SK-N-SH (cell line): ENCODE measurements at regions not wholly inside any gene's neighbourhood (a gene's known extent, or its start where the extent isn't known, plus 50 kb on each side); places are given as distances from the start of the nearest gene placed in this dataset.

Source experiments
- CTCF ChIA-PET: fragments of 300-600, 350-600 bp; formaldehyde crosslinking; extraction: SDS; loops from one replicate; lab custom pipeline; 2021; lab: Yijun Ruan, JAX
- POLR2A ChIA-PET: fragments of 350-600 bp; sonication (Branson Sonifier 250); formaldehyde crosslinking; extraction: SDS; loops from one replicate; lab custom pipeline; 2020; ENCODE audit warnings: antibody characterized with exemption, inconsistent platforms; lab: Yijun Ruan, JAX
- DNase-seq: peaks from one replicate; pipeline ENCODE4 v3.0.0; 2012
- H2AFZ ChIP-seq: fragments of 200-600 bp; sonication (generic); 2 replicates; pipeline ENCODE4 v1.8.1; 2016; ENCODE audit warnings: antibody characterized with exemption, mild to moderate bottlenecking, low read depth
- H3F3A ChIP-seq: fragments of 200-600 bp; sonication (generic); replicated peaks from 2 replicates; pipeline ENCODE3; 2016; ENCODE audit warnings: antibody characterized with exemption, mild to moderate bottlenecking; ENCODE audit not compliant: insufficient read depth
- H3K27ac ChIP-seq, 2 experiments: fragments of 200-500 bp in 1 of 2; fragments of 200-600 bp in 1 of 2; sonication (Bioruptor generic) in 1 of 2; sonication (generic), shearing (Covaris generic) in 1 of 2; 2 replicates each; pipeline versions ENCODE4 v1.5.1 to v1.6.1; 2014 to 2016; ENCODE audit warnings: low read depth in 2 of 2, inconsistent platforms in 1 of 2, low read length in 1 of 2, mild to moderate bottlenecking in 1 of 2, mixed read lengths in 1 of 2
- H3K27me3 ChIP-seq: fragments of 200-600 bp; sonication (generic), shearing (Covaris generic); 2 replicates; pipeline ENCODE4 v1.6.1; 2016; ENCODE audit warnings: mixed run types; ENCODE audit not compliant: insufficient read depth
- H3K36me3 ChIP-seq, 2 experiments: fragments of 200-500 bp in 1 of 2; fragments of 200-600 bp in 1 of 2; sonication (Bioruptor generic) in 1 of 2; sonication (generic) in 1 of 2; replicated peaks in 1 of 2; 2 replicates each; pipeline versions ENCODE3 to v1.5.1; 2014 to 2016; ENCODE audit warnings: low read length in 1 of 2, mild to moderate bottlenecking in 1 of 2; ENCODE audit not compliant: insufficient read depth in 2 of 2, control insufficient read depth in 1 of 2
- H3K4me1 ChIP-seq, 2 experiments: fragments of 200-500 bp in 1 of 2; fragments of 200-600 bp in 1 of 2; sonication (Bioruptor generic) in 1 of 2; sonication (generic), shearing (Covaris generic) in 1 of 2; 2 replicates each; pipeline versions ENCODE4 v1.5.1 to v1.6.1; 2014 to 2016; ENCODE audit warnings: low read depth in 1 of 2, low read length in 1 of 2, mixed run types in 1 of 2; ENCODE audit not compliant: insufficient read depth in 2 of 2, control insufficient read depth in 1 of 2
- H3K4me2 ChIP-seq: fragments of 200-600 bp; sonication (generic), shearing (Covaris generic); 2 replicates; pipeline ENCODE4 v1.6.1; 2017; ENCODE audit warnings: mixed run types
- H3K4me3 ChIP-seq, 2 experiments: fragments of 200-500 bp in 1 of 2; fragments of 200-600 bp in 1 of 2; sonication (Bioruptor generic) in 1 of 2; sonication (generic), shearing (Covaris generic) in 1 of 2; 2 replicates each; pipeline versions ENCODE4 v1.5.1 to v1.8.1; 2014 to 2016; ENCODE audit warnings: low read depth in 2 of 2, inconsistent platforms in 1 of 2, low read length in 1 of 2, mild to moderate bottlenecking in 1 of 2, mixed read lengths in 1 of 2, moderate library complexity in 1 of 2
- H3K79me2 ChIP-seq: fragments of 200-600 bp; sonication (generic); 2 replicates; pipeline ENCODE4 v1.8.1; 2017; ENCODE audit warnings: mild to moderate bottlenecking; ENCODE audit not compliant: insufficient read depth
- H3K9ac ChIP-seq: fragments of 200-600 bp; sonication (generic); 2 replicates; pipeline ENCODE4 v1.6.1; 2017; ENCODE audit warnings: mixed run types
- H3K9me2 ChIP-seq: fragments of 200-600 bp; sonication (generic); 2 replicates; pipeline ENCODE4 v1.6.1; 2017; ENCODE audit warnings: mixed run types
- H3K9me3 ChIP-seq: fragments of 200-600 bp; sonication (generic); 2 replicates; pipeline ENCODE4 v1.6.1; 2017; ENCODE audit warnings: mixed run types, mild to moderate bottlenecking, moderate library complexity
- H4K20me1 ChIP-seq: fragments of 200-600 bp; sonication (generic); 2 replicates; pipeline ENCODE4 v1.6.1; 2017; ENCODE audit warnings: mild to moderate bottlenecking, mixed run types; ENCODE audit not compliant: insufficient read depth
- CHD2 ChIP-seq: fragments of 150-350 bp; IDR thresholded peaks from 2 replicates; pipeline ENCODE4 v1.6.1; 2018; ENCODE audit warnings: low read length; ENCODE audit not compliant: partially characterized antibody
- ELF1 ChIP-seq: IDR thresholded peaks from 2 replicates; pipeline ENCODE4 v1.4.0; 2012
- EP300 ChIP-seq, 2 experiments: IDR thresholded peaks; 2 replicates each; pipeline versions ENCODE4 v1.4.0 to v1.6.1; 2012; ENCODE audit warnings: borderline replicate concordance in 1 of 2, low read depth in 1 of 2, low read length in 1 of 2
- EZH2phosphoT487 ChIP-seq: fragments of 200-600 bp; sonication (generic); IDR thresholded peaks from 2 replicates; pipeline ENCODE4 v1.6.1; 2017; ENCODE audit warnings: low read depth, mixed run types, mild to moderate bottlenecking, antibody characterized with exemption, moderate library complexity, borderline replicate concordance
- FOXJ3 ChIP-seq: sonication (generic); formaldehyde crosslinking; IDR thresholded peaks from 2 replicates; pipeline ENCODE4 v1.5.1; 2020; ENCODE audit warnings: mild to moderate bottlenecking, missing genetic modification reagents
- FOXM1 ChIP-seq: IDR thresholded peaks from 2 replicates; pipeline ENCODE4 v1.4.0; 2012; ENCODE audit warnings: low read depth, mild to moderate bottlenecking
- JUND ChIP-seq: IDR thresholded peaks from 2 replicates; pipeline ENCODE4 v1.4.0; 2012
- MXI1 ChIP-seq: IDR thresholded peaks from 2 replicates; pipeline ENCODE4 v1.6.1; 2012; ENCODE audit warnings: mild to moderate bottlenecking, low read depth, low read length, improper control_type of control experiment
- NFIC ChIP-seq: IDR thresholded peaks from 2 replicates; pipeline ENCODE4 v1.4.0; 2012; ENCODE audit warnings: borderline replicate concordance
- PBX3 ChIP-seq: IDR thresholded peaks from 2 replicates; pipeline ENCODE4; 2012
- POLR2AphosphoS5 ChIP-seq: IDR thresholded peaks from 2 replicates; pipeline ENCODE4 v1.6.1; 2012; ENCODE audit warnings: low read depth, low read length
- RCOR1 ChIP-seq: fragments of 150-350 bp; IDR thresholded peaks from 2 replicates; pipeline ENCODE4 v1.6.1; 2017; ENCODE audit warnings: antibody characterized with exemption, low read length
- RFX5 ChIP-seq: IDR thresholded peaks from 2 replicates; pipeline ENCODE4 v1.6.1; 2012; ENCODE audit warnings: mild to moderate bottlenecking, improper control_type of control experiment, low read length
- RXRA ChIP-seq: IDR thresholded peaks from 2 replicates; pipeline ENCODE4 v1.4.0; 2012; ENCODE audit warnings: low read depth, mild to moderate bottlenecking, borderline replicate concordance
- SIN3A ChIP-seq: IDR thresholded peaks from 2 replicates; pipeline ENCODE4 v1.6.1; 2012; ENCODE audit warnings: low read depth, mild to moderate bottlenecking, low read length, moderate library complexity, borderline replicate concordance
- TAF1 ChIP-seq: IDR thresholded peaks from 2 replicates; pipeline ENCODE4 v1.6.1; 2012; ENCODE audit warnings: low read depth, mild to moderate bottlenecking, low read length, moderate library complexity, borderline replicate concordance
- USF1 ChIP-seq: IDR thresholded peaks from 2 replicates; pipeline ENCODE4 v1.4.0; 2012; ENCODE audit warnings: low read depth, borderline replicate concordance
- USF2 ChIP-seq: fragments of 150-350 bp; IDR thresholded peaks from 2 replicates; pipeline ENCODE4 v1.6.1; 2017; ENCODE audit warnings: antibody characterized with exemption, low read length, low read depth, borderline replicate concordance
- WGBS: methylation state at CpG from one replicate; pipeline ENCODE4 v1.1.6; 2017; ENCODE audit warnings: low lambda C conversion rate; 5-methylcytosine and 5-hydroxymethylcytosine counted together
- TF ChIP-seq, protein P1 (sequence below): IDR thresholded peaks from 2 replicates; pipeline ENCODE4 v1.4.0; 2012; ENCODE audit warnings: low read depth, borderline replicate concordance
- TF ChIP-seq, protein P2 (sequence below): IDR thresholded peaks from 2 replicates; pipeline ENCODE4 v1.6.1; 2012; ENCODE audit warnings: mild to moderate bottlenecking, low read depth, low read length, moderate library complexity

DNA sequence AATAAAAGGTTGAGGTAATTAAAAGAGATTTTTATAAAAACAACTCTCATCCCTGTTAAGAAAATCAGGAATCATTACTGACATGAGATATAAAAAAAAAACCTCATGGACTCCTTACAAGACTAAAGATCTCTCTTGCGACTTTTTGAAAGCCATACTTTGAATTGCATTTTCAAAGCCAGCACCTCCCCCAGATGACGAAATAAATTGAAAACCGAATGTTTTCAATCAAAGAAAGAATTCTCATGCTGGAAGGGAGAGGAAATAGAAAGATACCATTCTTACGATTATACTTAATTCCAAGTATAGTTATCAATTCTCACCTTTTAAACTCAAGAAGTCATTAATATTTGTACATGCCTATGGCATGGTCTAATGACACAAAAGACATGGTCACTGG is 452.3 kb downstream of the GJA1 start:
- no peak overlapping the region for H3K4me3 ChIP-seq
- no peak overlapping the region for H3K9ac ChIP-seq
- no peaks in the 10 kb centered on the region for H3K79me2 ChIP-seq
- H3K27me3 ChIP-seq = no peaks in the 10 kb centered on the region
- no peak overlapping the region for H3K4me2 ChIP-seq
- no peak for DNase-seq
- H3K9me2 ChIP-seq = no peaks in the 10 kb centered on the region
- ChIA-PET POLR2A (no interaction called here), CTCF (no interaction called here)
- no peak overlapping the region for H3K27ac ChIP-seq
- no peak overlapping the region for H2AFZ ChIP-seq
- H4K20me1 ChIP-seq = no peaks in the 10 kb centered on the region
- WGBS = 76% methylated on average over 4 of the region's 4 CpGs
- no peaks in the 10 kb centered on the region for H3F3A ChIP-seq
- H3K36me3 ChIP-seq = no peaks in the 10 kb centered on the region
- TF ChIP-seq FOXM1 (no peak), POLR2AphosphoS5 (no peak), MXI1 (no peak), TAF1 (no peak), ELF1 (no peak), NFIC (no peak), USF1 (no peak), USF2 (no peak), RCOR1 (no peak), EZH2phosphoT487 (no peak), EP300 (IDR thresholded peaks at IDR 0.05; ENCODE audit: borderline replicate concordance in 1 of 2, low read depth in 1 of 2, low read length in 1 of 2) (no peak), PBX3 (no peak), FOXJ3 (CRISPR knock-in tag) (no peak), RXRA (no peak), RFX5 (no peak), CHD2 (no peak), JUND (no peak), SIN3A (no peak)
- TF ChIP-seq, protein P1, sequence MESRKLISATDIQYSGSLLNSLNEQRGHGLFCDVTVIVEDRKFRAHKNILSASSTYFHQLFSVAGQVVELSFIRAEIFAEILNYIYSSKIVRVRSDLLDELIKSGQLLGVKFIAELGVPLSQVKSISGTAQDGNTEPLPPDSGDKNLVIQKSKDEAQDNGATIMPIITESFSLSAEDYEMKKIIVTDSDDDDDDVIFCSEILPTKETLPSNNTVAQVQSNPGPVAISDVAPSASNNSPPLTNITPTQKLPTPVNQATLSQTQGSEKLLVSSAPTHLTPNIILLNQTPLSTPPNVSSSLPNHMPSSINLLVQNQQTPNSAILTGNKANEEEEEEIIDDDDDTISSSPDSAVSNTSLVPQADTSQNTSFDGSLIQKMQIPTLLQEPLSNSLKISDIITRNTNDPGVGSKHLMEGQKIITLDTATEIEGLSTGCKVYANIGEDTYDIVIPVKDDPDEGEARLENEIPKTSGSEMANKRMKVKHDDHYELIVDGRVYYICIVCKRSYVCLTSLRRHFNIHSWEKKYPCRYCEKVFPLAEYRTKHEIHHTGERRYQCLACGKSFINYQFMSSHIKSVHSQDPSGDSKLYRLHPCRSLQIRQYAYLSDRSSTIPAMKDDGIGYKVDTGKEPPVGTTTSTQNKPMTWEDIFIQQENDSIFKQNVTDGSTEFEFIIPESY = no peak
- TF ChIP-seq, protein P2, sequence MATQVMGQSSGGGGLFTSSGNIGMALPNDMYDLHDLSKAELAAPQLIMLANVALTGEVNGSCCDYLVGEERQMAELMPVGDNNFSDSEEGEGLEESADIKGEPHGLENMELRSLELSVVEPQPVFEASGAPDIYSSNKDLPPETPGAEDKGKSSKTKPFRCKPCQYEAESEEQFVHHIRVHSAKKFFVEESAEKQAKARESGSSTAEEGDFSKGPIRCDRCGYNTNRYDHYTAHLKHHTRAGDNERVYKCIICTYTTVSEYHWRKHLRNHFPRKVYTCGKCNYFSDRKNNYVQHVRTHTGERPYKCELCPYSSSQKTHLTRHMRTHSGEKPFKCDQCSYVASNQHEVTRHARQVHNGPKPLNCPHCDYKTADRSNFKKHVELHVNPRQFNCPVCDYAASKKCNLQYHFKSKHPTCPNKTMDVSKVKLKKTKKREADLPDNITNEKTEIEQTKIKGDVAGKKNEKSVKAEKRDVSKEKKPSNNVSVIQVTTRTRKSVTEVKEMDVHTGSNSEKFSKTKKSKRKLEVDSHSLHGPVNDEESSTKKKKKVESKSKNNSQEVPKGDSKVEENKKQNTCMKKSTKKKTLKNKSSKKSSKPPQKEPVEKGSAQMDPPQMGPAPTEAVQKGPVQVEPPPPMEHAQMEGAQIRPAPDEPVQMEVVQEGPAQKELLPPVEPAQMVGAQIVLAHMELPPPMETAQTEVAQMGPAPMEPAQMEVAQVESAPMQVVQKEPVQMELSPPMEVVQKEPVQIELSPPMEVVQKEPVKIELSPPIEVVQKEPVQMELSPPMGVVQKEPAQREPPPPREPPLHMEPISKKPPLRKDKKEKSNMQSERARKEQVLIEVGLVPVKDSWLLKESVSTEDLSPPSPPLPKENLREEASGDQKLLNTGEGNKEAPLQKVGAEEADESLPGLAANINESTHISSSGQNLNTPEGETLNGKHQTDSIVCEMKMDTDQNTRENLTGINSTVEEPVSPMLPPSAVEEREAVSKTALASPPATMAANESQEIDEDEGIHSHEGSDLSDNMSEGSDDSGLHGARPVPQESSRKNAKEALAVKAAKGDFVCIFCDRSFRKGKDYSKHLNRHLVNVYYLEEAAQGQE = no peak
- no peaks in the 10 kb centered on the region for H3K9me3 ChIP-seq
- H3K4me1 ChIP-seq = peaks cover 0 to 14% of the 10 kb centered on the region in 2 experiments; a peak in 3 of 4 replicates
